HG03442 (cell line): ENCODE measurements at regions not wholly inside any gene's neighbourhood (a gene's known extent, or its start where the extent isn't known, plus 50 kb on each side); places are given as distances from the start of the nearest gene placed in this dataset.
"Not testable (repeated sequence)": the region's sequence is repeated elsewhere in the genome, so short reads cannot be mapped to it uniquely, and the experiment has no call there.

Experiments
- ATAC-seq: cut with Tn5 transposase; IDR thresholded peaks from one replicate; pipeline ENCODE4 v1.9.1; 2021; ENCODE audit warnings: mild to moderate bottlenecking, moderate library complexity; ENCODE audit not compliant: unreplicated experiment

- ATAC-seq: no peak
Measured at GRCh38 chr7:84738583-84739150, 448.2 kb downstream of the SEMA3D start.

GRCh38 chr7:84735677-84736076 lies 451.2 kb downstream of the SEMA3D start:
- ATAC-seq: no peak

GRCh38 chr7:84735011-84735410 lies 451.8 kb downstream of the SEMA3D start:
- no peak for ATAC-seq

- not testable (repeated sequence) for ATAC-seq
Measured at GRCh38 chr7:84733976-84734375, 452.9 kb downstream of the SEMA3D start.

- ATAC-seq: not testable (repeated sequence)
Measured at GRCh38 chr7:84730864-84731263, 456.0 kb downstream of the SEMA3D start.

GRCh38 chr7:84729284-84729683 lies 457.6 kb downstream of the SEMA3D start:
- ATAC-seq: no peak

GRCh38 chr7:84722734-84723133 lies 464.1 kb downstream of the SEMA3D start:
- ATAC-seq: no peak

GRCh38 chr7:84722086-84722485 lies 464.8 kb downstream of the SEMA3D start:
- no peak for ATAC-seq

GRCh38 chr7:84720456-84721097 lies 466.3 kb downstream of the SEMA3D start:
- ATAC-seq: no peak

GRCh38 chr7:84714765-84715164 lies 472.1 kb downstream of the SEMA3D start:
- no peak for ATAC-seq

GRCh38 chr7:84712374-84713121 lies 474.3 kb downstream of the SEMA3D start:
- no peak for ATAC-seq

GRCh38 chr7:84710538-84710937 lies 476.3 kb downstream of the SEMA3D start:
- ATAC-seq: not testable (repeated sequence)

- ATAC-seq: no peak
Measured at GRCh38 chr7:84705706-84706105, 481.1 kb downstream of the SEMA3D start.

- ATAC-seq: no peak
Measured at GRCh38 chr7:84705079-84705478, 481.8 kb downstream of the SEMA3D start.

- ATAC-seq: no peak
Measured at GRCh38 chr7:84704380-84704779, 482.5 kb downstream of the SEMA3D start.

- ATAC-seq: no peak
Measured at GRCh38 chr7:84701524-84702306, 485.1 kb downstream of the SEMA3D start.

GRCh38 chr7:84700563-84701370 lies 486.1 kb downstream of the SEMA3D start:
- no peak for ATAC-seq

- ATAC-seq: no peak
Measured at GRCh38 chr7:84697506-84697905, 489.4 kb downstream of the SEMA3D start.

- ATAC-seq: no peak
Measured at GRCh38 chr7:84693483-84693882, 493.4 kb downstream of the SEMA3D start.

- ATAC-seq: no peak
Measured at GRCh38 chr7:84688671-84689070, 494.1 kb upstream of the SEMA3A start.

GRCh38 chr7:84686373-84686772 lies 491.8 kb upstream of the SEMA3A start:
- ATAC-seq: no peak
